SIG-M5 treated with dmso at 0.1 percent for 504 hours (cell line): ENCODE measurements at regions not wholly inside any gene's neighbourhood (a gene's known extent, or its start where the extent isn't known, plus 50 kb on each side); places are given as distances from the start of the nearest gene placed in this dataset.

Source experiments
- DNase-seq: peaks from one replicate; lab custom pipeline; 2025; ENCODE audit not compliant: unreplicated experiment; lab: John Stamatoyannopoulos, UW

DNA sequence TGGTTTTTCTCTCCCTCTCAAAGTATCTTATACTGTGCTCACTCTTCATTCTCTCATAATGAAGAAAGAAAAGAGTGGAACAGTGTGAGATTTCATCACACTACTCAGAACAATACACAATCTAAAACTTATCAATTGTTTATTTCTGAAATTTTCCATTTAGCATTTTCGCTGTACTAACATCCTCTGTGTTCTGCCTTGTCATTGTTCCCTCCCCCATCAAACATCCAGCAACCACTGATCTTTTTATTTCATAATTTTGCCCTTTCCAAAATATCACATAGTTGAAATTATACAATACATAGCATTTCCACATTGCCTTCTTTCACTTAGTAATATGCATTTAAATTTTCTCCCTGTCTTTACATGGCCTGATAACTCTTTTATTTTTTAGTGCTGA lies 658.7 kb downstream of the SLITRK1 start:
- no peak for DNase-seq

DNA sequence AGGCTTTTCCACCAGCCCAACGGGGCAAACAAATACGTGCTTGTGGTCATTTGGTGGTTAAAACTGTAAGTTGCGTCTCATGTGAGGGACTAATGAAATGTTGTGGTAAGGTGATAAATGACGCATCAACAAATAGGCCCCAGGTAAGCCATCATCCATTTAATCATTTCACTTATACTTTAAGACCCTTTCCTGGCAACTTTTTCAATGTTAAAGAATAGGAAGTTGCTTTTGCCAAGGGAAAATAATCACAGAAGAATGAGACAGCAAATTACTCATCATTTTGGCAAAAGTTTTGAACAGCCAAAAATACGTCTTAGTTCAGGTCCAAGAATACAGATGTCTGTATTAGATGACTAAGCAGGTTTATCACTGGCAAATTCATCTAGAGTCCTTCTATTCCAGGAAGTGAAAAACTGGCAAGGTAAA lies 660.4 kb downstream of the SLITRK1 start:
- no peak for DNase-seq

DNA sequence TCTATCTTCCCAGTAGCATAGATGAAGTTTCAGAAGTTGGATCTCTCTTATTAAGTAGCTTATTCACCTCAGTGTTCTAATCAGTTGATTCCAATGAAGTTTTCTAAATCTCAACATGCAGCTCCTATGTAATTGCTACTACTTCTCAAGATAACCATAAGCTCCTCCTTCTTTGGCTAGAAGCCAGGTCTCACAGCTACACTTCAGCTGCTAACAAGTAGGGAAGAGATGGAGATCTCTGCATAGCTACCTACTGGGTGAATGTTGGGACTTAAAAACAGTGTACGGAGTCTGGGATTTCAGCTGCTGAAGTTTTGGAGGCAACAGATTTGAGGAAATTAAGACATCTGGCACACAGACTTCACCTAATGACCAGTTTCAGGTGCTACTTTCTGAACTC lies 661.0 kb downstream of the SLITRK1 start:
- DNase-seq = no peak

DNA sequence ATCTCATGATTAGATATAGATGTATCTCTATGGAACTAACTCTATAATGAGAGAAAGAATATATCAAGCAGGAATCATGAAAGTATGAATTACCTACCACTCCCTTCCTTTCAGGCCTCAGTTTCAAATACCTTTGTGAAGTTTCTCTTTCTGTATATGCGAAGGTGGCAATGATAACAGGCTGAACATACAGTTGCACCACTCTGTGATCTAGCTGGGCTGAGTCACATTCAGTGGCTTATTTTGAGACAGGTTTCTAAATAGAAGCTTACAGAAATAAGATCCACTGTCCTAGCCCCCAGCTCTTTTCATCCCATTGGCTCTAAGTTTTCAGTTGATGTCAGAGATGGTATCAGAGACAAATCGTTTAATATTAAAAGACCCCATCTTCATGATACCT lies 662.0 kb downstream of the SLITRK1 start:
- no peak for DNase-seq

DNA sequence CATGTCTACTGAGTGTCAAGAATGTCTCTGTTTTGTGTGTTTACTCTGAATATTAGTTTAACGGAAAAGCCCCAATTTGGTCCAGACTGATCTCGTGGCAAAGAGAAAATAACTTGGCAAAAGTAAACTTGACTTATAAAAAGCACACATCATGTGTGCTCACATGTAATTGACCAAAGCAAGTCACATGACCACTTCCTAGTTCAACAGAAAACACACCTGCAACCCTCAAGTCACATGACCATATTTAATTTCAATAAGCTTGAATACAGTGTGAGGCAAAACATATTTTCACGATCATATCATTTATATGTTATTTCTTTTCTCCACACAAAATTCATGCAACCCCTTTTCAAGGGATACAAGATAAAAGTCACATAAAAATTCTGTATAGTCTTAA lies 662.4 kb downstream of the SLITRK1 start:
- DNase-seq = no peak

- no peak for DNase-seq
These were observed 665.6 kb downstream of the SLITRK1 start for GRCh38 chr13:83216479-83217245.

DNA sequence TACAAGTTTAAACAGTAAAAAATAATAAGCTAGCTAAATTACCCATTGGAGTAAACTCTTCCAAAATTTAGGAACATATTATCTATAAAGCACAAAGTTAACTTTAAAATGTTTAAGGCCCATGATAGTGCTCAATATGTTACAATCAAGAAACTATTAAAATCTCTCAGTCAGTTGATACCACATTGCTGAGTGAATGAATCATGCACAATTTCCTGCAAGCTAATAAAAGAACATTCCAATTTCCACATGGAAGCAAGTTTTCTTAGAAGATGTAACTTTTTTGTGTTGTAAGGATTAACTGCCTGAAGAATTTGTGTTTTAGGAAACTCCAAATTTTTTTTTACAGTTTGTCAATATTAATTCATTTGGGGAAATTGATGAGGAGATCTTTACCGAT lies 666.6 kb downstream of the SLITRK1 start:
- DNase-seq = no peak

GRCh38 chr13:83214452-83214851 lies 667.8 kb downstream of the SLITRK1 start:
- DNase-seq = no peak

DNA sequence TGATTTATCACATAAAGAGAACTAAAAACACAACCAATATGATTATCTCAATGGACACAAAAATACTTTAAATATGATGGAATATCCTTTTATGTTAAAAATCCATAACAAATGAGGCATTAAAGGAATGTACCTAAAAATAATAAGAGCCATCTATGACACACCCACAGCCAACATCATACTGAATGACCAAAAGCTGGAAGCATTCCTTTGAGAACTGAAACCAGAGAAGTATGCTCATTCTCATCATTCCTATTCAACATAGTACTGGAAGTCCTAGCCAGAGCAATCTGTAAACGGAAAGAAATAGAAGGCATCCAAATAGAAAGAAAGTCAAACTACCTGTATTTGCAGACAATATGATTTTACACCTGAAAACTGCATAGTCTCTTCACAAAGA lies 671.0 kb downstream of the SLITRK1 start:
- no peak for DNase-seq

- DNase-seq = no peak
These were observed 677.4 kb downstream of the SLITRK1 start for GRCh38 chr13:83204886-83205285.

DNA sequence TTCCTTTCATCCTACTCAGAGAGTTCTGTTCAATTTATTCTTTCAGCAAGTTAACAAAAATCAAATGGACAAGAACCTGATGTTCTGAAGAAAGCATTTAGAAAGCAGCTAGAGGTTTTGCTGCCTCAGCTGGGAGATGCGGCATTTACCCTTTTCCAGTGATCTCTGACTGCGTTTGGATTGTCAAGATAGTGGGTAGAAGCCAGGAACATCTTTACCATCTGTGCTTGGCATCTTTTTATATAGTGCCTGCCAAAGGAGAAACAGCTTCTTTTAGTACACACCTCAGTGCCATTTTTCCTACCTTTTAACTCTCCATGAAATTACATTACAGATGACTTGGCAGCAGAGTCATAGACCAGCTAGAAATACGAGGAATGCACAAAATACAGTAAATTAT lies 680.8 kb downstream of the SLITRK1 start:
- DNase-seq = no peak

GRCh38 chr13:83197316-83197715 lies 685.0 kb downstream of the SLITRK1 start:
- DNase-seq = no peak

DNA sequence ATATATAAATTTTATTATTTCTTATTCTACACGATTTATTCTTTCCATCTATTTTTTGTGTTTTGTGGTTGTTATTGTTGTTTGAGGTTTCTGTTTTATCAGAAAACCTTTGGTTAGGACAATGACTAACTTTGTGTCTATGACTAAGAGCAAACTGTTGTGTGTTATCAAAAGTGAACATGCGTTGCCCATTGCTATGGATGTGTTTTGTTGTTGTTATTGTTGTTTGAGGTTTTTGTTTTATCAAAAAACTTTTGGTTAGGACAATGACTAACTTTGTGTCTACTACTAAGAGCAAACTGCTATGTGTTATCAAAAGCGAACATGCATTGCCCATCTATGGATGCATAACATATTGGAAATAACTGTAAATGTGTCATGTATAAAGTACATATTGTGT lies 692.3 kb downstream of the SLITRK1 start:
- DNase-seq = no peak

DNA sequence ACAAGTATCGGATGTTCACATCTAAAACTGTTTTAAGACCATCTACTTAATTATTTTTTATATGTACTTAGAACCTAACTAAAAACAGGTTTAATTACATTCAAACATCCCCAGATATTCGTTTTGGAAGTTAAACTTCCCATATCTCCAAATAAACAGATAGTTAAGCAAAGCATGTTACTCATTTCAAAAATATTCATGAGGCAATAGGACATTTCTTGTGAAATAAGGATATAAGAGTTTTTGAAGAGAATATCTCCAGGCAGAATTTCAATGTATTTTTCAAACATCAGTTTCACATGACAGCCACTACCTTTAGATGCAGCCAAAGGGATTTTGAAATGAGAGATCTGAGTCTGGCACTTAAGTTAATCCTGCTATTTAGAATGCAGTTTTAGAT lies 697.5 kb downstream of the SLITRK1 start:
- no peak for DNase-seq

DNA sequence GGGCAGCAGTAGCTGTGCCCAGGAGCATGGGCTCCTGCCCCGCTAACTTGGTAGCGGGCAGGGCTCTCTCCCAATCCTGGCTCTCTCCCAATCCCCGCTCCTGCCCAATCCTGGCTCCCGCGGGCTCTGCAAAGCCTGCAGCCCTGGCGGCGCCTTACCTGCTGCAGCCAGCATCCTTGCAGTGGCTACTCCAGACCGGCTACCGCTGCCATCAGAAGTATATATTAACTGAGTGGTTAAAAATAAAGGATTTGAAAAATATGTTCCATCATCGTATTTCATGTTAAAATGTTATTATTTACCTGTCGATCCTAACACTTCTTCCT lies 698.2 kb downstream of the SLITRK1 start:
- DNase-seq = no peak

DNA sequence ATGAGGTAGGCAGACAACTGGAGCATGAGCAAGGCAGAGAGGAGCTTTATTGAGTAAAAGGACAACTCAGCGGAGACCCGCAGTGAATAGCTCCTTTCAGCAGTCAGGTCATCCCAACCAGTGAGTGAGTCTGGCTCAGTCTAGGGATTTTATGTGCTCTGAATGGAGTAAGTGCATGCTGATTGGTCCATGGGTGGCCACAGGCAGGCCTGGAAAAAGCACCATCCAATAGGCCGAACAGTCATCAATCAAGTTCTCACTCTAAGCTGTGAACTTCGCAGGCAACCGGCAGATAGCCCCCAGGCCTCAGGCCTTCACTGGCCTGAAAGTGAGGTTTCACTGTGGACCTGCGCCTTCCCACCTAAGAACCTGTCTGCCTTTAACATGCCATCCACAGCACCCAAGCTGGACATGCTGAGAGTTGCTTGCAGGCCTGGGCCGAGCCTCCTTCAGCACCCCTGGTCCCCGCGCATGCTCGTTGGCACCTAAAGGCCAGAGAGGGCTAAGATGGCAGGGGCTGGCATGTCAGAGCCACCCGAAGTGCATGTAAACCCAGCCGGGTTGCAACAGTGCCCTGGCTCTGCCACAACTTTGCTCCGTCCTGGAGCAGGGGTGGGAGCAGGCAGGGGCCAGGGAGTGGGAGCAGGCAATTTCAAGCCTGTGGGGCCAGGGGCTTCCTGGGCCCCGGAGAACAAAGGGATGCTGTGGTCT lies 698.7 kb downstream of the SLITRK1 start:
- DNase-seq = no peak

DNA sequence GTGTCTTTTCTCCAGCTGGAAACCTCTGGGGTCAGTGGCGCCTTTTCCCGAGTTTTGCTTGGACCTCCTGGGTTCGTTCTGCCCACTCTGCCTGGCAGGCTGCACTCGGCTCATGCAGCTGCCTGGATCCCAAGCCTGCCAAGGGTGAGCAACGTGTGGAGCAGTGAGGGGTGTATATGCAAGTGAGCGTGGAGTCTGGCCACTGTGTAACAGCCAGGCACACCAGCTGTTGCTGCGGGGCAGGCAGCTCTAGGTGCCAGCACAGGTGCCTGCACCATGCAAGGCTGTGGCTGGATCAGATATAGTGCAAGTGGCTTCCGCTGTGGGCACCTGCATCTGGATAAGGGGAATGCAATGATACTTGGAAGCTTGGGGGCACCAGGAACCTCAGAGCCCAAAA lies 699.4 kb downstream of the SLITRK1 start:
- DNase-seq = no peak

- DNase-seq = no peak
These were observed 704.3 kb downstream of the SLITRK1 start for GRCh38 chr13:83178008-83178407.

DNA sequence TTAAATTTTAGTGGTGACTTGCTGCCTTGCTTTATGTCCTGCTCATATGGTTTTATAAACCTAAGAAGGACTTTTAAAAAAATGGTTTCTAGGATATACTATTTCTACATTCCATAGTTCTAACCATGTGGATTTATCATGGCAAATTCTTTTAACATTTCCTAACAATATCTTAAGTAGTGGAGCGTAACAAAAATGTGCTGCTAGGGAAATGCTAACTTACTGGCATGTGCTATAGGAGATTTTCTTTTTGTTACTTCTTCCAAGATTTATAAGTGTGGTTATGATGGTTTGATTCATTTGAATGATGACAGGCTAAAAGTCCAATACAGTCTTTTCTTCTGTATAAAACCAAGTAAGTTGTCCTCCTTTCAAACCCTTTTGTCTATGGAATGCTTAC lies 713.7 kb downstream of the SLITRK1 start:
- no peak for DNase-seq

DNA sequence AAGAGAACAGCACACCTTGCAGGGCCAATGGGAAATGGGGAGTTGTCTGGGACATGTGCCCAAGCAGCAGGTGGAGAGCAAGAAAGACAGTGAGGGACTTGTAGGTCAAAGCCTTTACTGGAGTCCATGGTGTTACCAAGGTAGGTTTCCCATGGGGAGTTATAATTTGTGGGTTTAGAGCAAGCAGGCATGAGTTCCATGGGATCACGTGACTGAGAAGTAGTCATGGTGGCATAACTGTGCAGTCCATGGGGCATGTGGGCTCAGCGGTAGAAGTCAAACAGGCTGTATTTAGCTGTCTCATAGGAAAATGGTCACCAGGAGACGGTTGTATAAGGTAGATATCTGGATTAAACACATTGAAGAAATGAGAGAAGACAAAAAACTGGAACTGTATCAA lies 715.1 kb downstream of the SLITRK1 start:
- DNase-seq = no peak

DNA sequence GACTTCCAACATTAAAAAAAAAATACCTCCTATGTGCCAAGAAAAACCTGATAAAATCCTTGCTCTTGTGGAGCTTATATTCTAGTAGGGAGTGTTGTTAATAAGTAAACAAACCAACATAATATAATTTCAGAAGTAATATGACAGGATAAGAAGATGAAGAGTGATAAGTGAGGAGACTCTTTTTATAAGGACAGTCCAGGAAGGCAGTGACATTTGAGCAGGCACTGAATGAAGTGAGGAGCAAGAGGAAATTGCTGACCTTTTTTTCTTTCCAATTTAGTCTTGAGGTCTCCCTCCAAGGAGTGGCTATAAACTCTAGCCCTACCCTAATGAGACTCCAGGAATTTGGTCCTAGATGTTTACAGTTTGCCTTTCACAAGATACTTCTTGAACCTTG lies 715.7 kb downstream of the SLITRK1 start:
- DNase-seq = no peak

DNA sequence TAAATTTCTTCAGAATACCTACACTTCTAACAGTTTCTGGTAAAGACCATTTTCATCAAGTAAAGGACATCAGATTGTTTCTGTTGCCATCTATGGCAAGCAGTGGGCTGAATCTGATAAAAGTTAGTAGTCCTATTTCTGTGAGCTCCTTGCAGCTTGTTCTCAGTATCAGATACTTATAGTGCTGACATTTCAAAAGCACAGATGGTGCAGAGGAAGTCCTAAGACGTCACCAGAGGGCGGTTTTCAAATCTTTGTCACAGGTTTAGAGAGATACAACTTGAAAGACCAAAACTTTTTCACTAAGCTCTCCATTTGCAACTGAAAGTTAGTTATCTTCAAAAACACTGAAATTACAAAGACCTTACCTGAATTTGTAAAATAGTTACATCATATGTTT lies 719.8 kb downstream of the SLITRK1 start:
- DNase-seq = no peak

DNA sequence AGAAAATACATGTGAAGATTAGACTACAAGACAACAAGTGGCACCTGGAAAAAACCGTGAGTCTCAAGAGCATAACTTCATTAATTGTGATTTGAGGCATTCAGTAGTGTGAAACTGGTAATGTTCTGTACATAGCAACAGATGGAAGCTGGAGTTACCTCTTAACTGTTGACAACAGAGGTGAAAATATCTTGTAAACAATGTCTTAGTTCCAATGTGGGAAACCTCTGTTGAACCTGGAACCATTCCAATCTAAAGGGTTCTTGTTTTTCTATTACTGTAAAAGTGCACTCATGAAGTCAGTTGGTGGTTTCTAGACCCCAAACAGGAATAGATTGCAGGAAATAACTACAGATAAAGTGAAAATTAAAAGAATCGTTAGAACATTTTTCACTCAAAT lies 728.4 kb downstream of the SLITRK1 start:
- no peak for DNase-seq
